ENCODE measurements at regions not wholly inside any gene's neighbourhood (a gene's known extent, or its start where the extent isn't known, plus 50 kb on each side); places are given as distances from the start of the nearest gene placed in this dataset.

DNA sequence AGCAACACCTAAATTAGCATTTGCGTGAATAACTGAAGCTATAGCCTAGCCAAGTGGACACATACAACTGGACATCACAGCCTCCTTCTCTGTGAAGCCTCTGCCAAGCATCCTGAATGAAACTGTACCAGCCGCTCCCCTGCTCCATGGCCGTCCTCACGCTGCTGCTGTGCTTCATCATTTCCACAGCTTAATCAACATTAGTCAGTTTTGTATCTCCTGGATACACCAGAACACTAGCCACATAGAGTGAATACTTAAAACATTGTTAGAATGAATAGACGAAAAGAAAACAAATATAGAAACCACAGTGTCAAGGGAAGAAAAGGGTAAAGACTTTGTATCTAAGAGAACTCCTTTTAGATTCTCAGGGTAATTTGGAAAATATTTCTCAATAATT lies 1526.9 kb downstream of the EFNB2 start:
- WGBS, 2 donors, result 87 to 89% methylated on average over 5 of the region's 5 CpGs
- no peaks in the 10 kb centered on the region for H3K9me3 ChIP-seq
- intact Hi-C loops (cut with DNase I), result no loop called here

DNA sequence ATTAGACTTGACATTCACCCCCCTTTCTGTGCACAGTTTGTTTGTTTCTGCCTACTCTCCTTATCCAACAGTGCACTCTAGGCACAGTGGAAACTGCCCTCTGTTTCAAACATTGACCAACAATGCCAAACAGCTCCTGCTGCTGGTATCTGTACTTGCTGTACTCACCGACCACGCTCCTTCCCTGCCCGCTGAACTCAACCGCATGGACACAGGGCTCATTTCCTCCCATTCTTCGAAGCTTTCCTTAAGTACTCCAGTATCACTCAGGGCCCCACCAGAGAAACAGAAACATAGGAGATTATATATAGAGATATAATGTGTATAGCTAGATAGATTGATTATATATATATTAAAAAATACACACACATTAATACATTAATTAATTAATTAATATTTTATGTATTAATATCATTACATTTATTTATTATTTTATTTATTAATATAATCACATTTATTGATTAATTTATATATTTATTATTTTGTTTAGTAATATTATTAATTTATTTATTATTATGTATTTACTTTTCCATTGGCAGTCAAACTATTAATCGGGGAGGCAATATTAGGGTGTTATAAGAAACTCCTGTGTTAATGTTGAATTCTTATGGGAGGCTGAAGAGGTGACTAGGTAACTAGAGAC lies 1528.2 kb downstream of the EFNB2 start:
- ATAC-seq (no peak), DNase-seq (no peak)
- Histone ChIP-seq H3K36me3 (no peaks in the 10 kb centered on the region), H3K4me3 (no peak overlapping the region), H3K27me3 (no peaks in the 10 kb centered on the region), H3K27ac (no peak overlapping the region), H3K9me3 (no peaks in the 10 kb centered on the region), H3K4me1 (no peaks in the 10 kb centered on the region)
- TF ChIP-seq, protein P1, sequence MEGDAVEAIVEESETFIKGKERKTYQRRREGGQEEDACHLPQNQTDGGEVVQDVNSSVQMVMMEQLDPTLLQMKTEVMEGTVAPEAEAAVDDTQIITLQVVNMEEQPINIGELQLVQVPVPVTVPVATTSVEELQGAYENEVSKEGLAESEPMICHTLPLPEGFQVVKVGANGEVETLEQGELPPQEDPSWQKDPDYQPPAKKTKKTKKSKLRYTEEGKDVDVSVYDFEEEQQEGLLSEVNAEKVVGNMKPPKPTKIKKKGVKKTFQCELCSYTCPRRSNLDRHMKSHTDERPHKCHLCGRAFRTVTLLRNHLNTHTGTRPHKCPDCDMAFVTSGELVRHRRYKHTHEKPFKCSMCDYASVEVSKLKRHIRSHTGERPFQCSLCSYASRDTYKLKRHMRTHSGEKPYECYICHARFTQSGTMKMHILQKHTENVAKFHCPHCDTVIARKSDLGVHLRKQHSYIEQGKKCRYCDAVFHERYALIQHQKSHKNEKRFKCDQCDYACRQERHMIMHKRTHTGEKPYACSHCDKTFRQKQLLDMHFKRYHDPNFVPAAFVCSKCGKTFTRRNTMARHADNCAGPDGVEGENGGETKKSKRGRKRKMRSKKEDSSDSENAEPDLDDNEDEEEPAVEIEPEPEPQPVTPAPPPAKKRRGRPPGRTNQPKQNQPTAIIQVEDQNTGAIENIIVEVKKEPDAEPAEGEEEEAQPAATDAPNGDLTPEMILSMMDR (IDR thresholded peaks at IDR 0.05), result no peak
- intact Hi-C loops (cut with DNase I), result no loop called here
- 75 to 80% methylated on average over 6 of the region's 6 CpGs for WGBS, 2 donors

More for the DNA sequence above, 1526.9 kb downstream of the EFNB2 start:
- H3K4me3 ChIP-seq, result no peak overlapping the region
- no peaks in the 10 kb centered on the region for H3K4me1 ChIP-seq
- no peaks in the 10 kb centered on the region for H3K36me3 ChIP-seq
- DNase-seq, result no peak
- no peak for ATAC-seq
- no peak overlapping the region for H3K27ac ChIP-seq
- TF ChIP-seq, protein P1 (IDR thresholded peaks at IDR 0.05), result no peak
- no peaks in the 10 kb centered on the region for H3K27me3 ChIP-seq

DNA sequence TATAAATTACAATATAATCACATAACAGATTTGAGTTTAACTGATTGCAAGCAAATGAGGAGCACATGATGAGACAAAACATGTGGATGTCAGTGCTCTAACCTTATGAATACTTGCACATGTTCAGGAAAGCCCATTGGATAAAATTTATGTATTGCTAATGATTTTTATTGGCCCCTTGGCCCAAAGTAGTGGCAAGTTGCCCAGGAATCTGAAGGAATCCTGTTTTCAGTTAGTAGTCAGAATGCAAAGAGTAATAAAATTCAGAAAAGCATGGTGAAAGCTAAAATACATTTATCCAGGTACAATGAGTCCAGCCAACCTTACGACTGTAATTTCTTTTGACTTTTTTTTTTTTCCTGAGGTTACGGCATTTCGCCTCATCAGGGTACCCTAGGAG lies 1539.4 kb downstream of the EFNB2 start:
- H3K36me3 ChIP-seq, result no peaks in the 10 kb centered on the region
- TF ChIP-seq, protein P1 (IDR thresholded peaks at IDR 0.05), result no peak
- ATAC-seq, result no peak
- no peak for DNase-seq
- WGBS, 2 donors, result 94 to 97% methylated on average over 3 of the region's 3 CpGs
- no peaks in the 10 kb centered on the region for H3K4me1 ChIP-seq
- peaks cover 0 to 3% (median 0%) of the 10 kb centered on the region in 7 donors for H3K27me3 ChIP-seq
- peaks cover 0 to 4% (median 0%) of the 10 kb centered on the region in 11 donors for H3K9me3 ChIP-seq
- no peak overlapping the region for H3K27ac ChIP-seq
- H3K4me3 ChIP-seq, result no peak overlapping the region
- intact Hi-C loops (cut with DNase I), result no loop called here

DNA sequence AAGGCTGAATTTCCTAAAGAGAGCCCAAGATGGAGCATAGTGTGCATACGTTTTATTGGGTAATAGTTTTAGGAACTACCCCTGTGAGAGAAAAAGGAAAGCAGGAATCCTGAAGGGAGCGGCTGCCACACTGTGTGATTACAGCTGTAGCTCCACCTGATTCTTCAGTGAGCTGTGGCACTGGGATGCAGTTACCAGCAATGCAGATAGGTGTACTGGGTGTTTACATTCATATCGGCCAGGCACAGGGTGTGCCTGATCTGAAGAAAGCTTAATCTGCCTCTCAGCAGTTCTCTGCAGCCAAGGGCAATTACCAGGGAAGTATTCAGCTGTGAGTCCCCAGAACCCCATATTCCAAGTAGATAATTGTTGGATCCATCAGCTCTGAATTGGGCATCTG lies 1541.8 kb downstream of the EFNB2 start:
- Histone ChIP-seq H3K36me3 (no peaks in the 10 kb centered on the region), H3K27me3 (peaks cover 0 to 3% (median 0%) of the 10 kb centered on the region in 7 donors), H3K4me1 (no peaks in the 10 kb centered on the region), H3K27ac (no peak overlapping the region), H3K9me3 (peaks cover 0 to 4% (median 0%) of the 10 kb centered on the region in 11 donors), H3K4me3 (no peak overlapping the region)
- WGBS, 2 donors, result 80% methylated on average over 3 of the region's 3 CpGs
- TF ChIP-seq, protein P1 (IDR thresholded peaks at IDR 0.05), result no peak
- intact Hi-C loops (cut with DNase I), result no loop called here
- ATAC-seq (no peak), DNase-seq (no peak)
